PC-9 (cell line): ENCODE measurements at regions not wholly inside any gene's neighbourhood (a gene's known extent, or its start where the extent isn't known, plus 50 kb on each side); places are given as distances from the start of the nearest gene placed in this dataset.

Experiments used
- BruUV-seq: library from RNA; stranded (reverse); fragments of 400-500 nt; replicated peaks from 2 replicates; lab custom pipeline; 2021; lab: Mats Ljungman, UMichigan
- CTCF ChIA-PET: fragments of 300-600 bp; sonication (Branson Sonifier 250); formaldehyde crosslinking; loops from one replicate; lab custom pipeline; 2022; ENCODE audit warnings: antibody characterized with exemption; lab: Charles Lee
- POLR2A ChIA-PET: fragments of 300-600 bp; sonication (Branson Sonifier 250); formaldehyde crosslinking; loops from one replicate; lab custom pipeline; 2022; ENCODE audit warnings: antibody characterized with exemption; ENCODE audit not compliant: unreplicated experiment; lab: Charles Lee
- DNase-seq, 2 experiments: peaks; one replicate each; pipeline versions ENCODE4 v3.0.0 to v3.0.0-alpha.2; 2015 to 2022; ENCODE audit warnings: mixed read lengths in 1 of 2
- H2AFZ ChIP-seq: fragments of 200-600 bp; sonication (generic); 2 replicates; pipeline ENCODE4 v1.8.1; 2017; ENCODE audit warnings: antibody characterized with exemption
- H3F3A ChIP-seq: fragments of 200-600 bp; sonication (generic); 2 replicates; pipeline ENCODE4 v1.8.1; 2017; ENCODE audit warnings: antibody characterized with exemption, mild to moderate bottlenecking, low read depth; ENCODE audit not compliant: insufficient read depth
- H3K27ac ChIP-seq: fragments of 200-600 bp; sonication (generic); 2 replicates; pipeline ENCODE4 v1.6.1; 2016; ENCODE audit warnings: mixed run types
- H3K27me3 ChIP-seq: fragments of 200-600 bp; sonication (generic); 2 replicates; pipeline ENCODE4 v1.6.1; 2016; ENCODE audit warnings: low read depth, mixed run types; ENCODE audit not compliant: insufficient read depth
- H3K36me3 ChIP-seq: fragments of 200-600 bp; sonication (generic); 2 replicates; pipeline ENCODE4 v1.6.1; 2016; ENCODE audit warnings: low read depth, mixed run types
- H3K4me1 ChIP-seq: fragments of 200-600 bp; sonication (generic); replicated peaks from 2 replicates; pipeline ENCODE4 v1.6.1; 2016; ENCODE audit warnings: mixed run types; ENCODE audit not compliant: insufficient read depth
- H3K4me2 ChIP-seq: fragments of 200-600 bp; sonication (generic); 2 replicates; pipeline ENCODE4 v1.6.1; 2017; ENCODE audit warnings: mixed run types
- H3K4me3 ChIP-seq: fragments of 200-600 bp; sonication (generic); 2 replicates; pipeline ENCODE4 v1.6.1; 2016; ENCODE audit warnings: mixed run types
- H3K79me2 ChIP-seq: fragments of 200-600 bp; sonication (generic); 2 replicates; pipeline ENCODE4 v1.6.1; 2017; ENCODE audit warnings: low read depth, mixed run types
- H3K9me2 ChIP-seq: fragments of 200-600 bp; sonication (generic); 2 replicates; pipeline ENCODE4 v1.8.1; 2017; ENCODE audit warnings: mild to moderate bottlenecking; ENCODE audit not compliant: insufficient read depth
- H3K9me3 ChIP-seq: fragments of 200-600 bp; sonication (generic); 2 replicates; pipeline ENCODE4 v1.8.1; 2016; ENCODE audit warnings: low read depth; ENCODE audit not compliant: insufficient read depth
- H4K20me1 ChIP-seq: fragments of 200-600 bp; sonication (generic); 2 replicates; pipeline ENCODE4 v1.8.1; 2017; ENCODE audit not compliant: insufficient read depth
- EZH2 ChIP-seq: fragments of 200-600 bp; sonication (generic); IDR thresholded peaks from 2 replicates; pipeline ENCODE4 v1.8.0; 2017; ENCODE audit warnings: antibody characterized with exemption, low read depth
- intact Hi-C: fragments of 100-400 bp; cut with micrococcal nuclease; formaldehyde crosslinking; loops from one replicate; pipeline ENCODE4 v1.10.0; 2022; ENCODE audit not compliant: unreplicated experiment
- TF ChIP-seq, protein P1 (sequence below): fragments of 200-600 bp; sonication (generic); conservative IDR thresholded peaks from 2 replicates; pipeline ENCODE4 v1.6.1; 2017; ENCODE audit warnings: mixed run types, antibody characterized with exemption, mild to moderate bottlenecking, moderate library complexity

DNA sequence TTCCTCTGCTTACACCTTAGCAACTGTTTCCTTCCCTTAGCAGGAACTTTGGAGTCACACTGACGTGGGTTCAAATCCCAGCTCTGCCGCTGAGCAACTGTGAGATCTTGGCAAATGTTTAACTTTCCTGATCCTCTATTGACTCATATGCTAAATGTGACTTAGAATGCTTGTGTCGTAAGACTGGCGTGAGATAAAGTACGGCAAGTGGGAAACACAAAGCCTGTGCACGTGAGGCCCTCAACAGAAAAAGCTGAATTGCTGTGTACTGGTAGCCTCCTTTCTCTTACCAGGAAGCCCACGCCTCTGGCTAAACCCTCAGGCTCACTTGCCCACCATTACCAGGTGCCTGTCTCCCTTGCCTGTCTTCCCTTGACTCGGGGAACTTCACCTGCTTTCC is 135.4 kb upstream of the TNR start:
- CTCF ChIA-PET, result interaction anchor here (0.5 kb wide), 1 partner anchor 16 kb away, joined by 3 read pairs; no protein-coding TSS in a partner anchor
- no peak for DNase-seq

DNA sequence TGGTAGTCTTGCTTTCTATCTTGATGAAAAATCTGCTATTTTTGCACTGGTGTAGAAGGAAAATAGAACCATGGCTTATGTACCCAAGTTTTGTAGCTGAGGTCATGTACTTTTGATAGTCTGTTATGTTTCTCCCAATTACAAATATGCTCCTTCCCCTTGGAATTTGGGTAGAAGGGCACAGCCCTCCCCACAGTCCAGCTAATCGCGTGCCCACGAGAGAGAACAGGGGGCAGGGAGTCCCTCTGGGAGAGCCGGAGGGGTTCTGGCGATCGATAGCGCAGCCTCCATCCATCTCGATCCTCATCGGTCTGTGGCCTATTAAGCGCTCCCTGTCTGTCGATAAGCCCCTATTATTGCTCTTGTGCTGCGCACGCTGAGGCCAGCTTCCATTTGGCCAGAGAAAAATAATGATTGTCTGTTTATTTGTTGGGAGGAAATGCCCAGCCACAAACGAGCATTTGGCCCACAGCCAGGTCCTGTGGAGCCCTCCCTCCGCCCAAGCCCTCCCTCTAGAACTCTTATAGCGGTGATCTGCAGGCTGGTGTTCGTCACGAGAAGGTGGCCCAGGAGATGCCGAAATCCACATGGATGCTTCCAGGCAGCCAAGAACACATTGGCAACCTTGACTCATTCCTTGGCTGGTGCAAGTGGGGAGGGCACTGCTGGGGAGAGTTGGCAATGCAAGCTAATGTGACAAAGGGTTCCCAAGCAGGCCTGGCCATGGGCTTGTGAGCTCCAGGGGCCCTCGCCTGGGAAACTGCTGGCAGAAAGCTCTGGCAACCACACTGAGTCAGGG is 134.7 kb upstream of the TNR start:
- Histone ChIP-seq H3F3A (no peaks in the 10 kb centered on the region), H2AFZ (no peak overlapping the region), H3K9me3 (no peaks in the 10 kb centered on the region), H3K4me2 (no peak overlapping the region), H3K9me2 (no peaks in the 10 kb centered on the region), H3K4me1 (no peaks in the 10 kb centered on the region), H3K36me3 (no peaks in the 10 kb centered on the region), H3K79me2 (no peaks in the 10 kb centered on the region), H3K27me3 (peaks cover 29% of the 10 kb centered on the region; the same call in 1 of the 2 replicates), H3K27ac (no peak overlapping the region), H4K20me1 (no peaks in the 10 kb centered on the region), H3K4me3 (no peak overlapping the region)
- intact Hi-C loops, result no loop called here
- no peak for DNase-seq
- BruUV-seq, result no TSS peak
- POLR2A ChIA-PET, result no interaction called here
- TF ChIP-seq, protein P1, sequence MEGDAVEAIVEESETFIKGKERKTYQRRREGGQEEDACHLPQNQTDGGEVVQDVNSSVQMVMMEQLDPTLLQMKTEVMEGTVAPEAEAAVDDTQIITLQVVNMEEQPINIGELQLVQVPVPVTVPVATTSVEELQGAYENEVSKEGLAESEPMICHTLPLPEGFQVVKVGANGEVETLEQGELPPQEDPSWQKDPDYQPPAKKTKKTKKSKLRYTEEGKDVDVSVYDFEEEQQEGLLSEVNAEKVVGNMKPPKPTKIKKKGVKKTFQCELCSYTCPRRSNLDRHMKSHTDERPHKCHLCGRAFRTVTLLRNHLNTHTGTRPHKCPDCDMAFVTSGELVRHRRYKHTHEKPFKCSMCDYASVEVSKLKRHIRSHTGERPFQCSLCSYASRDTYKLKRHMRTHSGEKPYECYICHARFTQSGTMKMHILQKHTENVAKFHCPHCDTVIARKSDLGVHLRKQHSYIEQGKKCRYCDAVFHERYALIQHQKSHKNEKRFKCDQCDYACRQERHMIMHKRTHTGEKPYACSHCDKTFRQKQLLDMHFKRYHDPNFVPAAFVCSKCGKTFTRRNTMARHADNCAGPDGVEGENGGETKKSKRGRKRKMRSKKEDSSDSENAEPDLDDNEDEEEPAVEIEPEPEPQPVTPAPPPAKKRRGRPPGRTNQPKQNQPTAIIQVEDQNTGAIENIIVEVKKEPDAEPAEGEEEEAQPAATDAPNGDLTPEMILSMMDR, result no peak
- TF ChIP-seq EZH2, result no peak
- CTCF ChIA-PET, result no interaction called here

More for the DNA sequence above, 135.4 kb upstream of the TNR start:
- H3K9me3 ChIP-seq, result no peaks in the 10 kb centered on the region
- H3K27ac ChIP-seq, result no peak overlapping the region
- no peaks in the 10 kb centered on the region for H3K79me2 ChIP-seq
- POLR2A ChIA-PET, result no interaction called here
- no peak overlapping the region for H3K4me2 ChIP-seq
- no peak for TF ChIP-seq EZH2
- TF ChIP-seq, protein P1, result no peak
- no peaks in the 10 kb centered on the region for H3F3A ChIP-seq
- H3K9me2 ChIP-seq, result no peaks in the 10 kb centered on the region
- BruUV-seq, result no TSS peak
- intact Hi-C loops, result no loop called here
- H3K36me3 ChIP-seq, result no peaks in the 10 kb centered on the region
- no peaks in the 10 kb centered on the region for H3K4me1 ChIP-seq
- H4K20me1 ChIP-seq, result no peaks in the 10 kb centered on the region
- H3K4me3 ChIP-seq, result no peak overlapping the region
- H3K27me3 ChIP-seq, result peaks cover 23% of the 10 kb centered on the region; the same call in 1 of the 2 replicates
- H2AFZ ChIP-seq, result no peak overlapping the region

GRCh38 chr1:175875556-175875955 is 132.2 kb upstream of the TNR start:
- Histone ChIP-seq H3K4me3 (no peak overlapping the region), H3K4me1 (no peaks in the 10 kb centered on the region), H3K4me2 (no peak overlapping the region), H3F3A (no peaks in the 10 kb centered on the region), H3K27ac (no peak overlapping the region), H3K36me3 (no peaks in the 10 kb centered on the region), H2AFZ (no peak overlapping the region), H3K9me2 (no peaks in the 10 kb centered on the region), H3K9me3 (no peaks in the 10 kb centered on the region), H3K79me2 (no peaks in the 10 kb centered on the region), H4K20me1 (no peaks in the 10 kb centered on the region), H3K27me3 (peaks cover 49% of the 10 kb centered on the region; the same call in 1 of the 2 replicates)
- no peak for TF ChIP-seq EZH2
- BruUV-seq, result no TSS peak
- no peak for DNase-seq
- ChIA-PET POLR2A (no interaction called here), CTCF (no interaction called here)
- intact Hi-C loops, result no loop called here
